Activated CD8-positive, alpha-beta memory T cell treated with anti-CD3 and anti-CD28 coated beads, Interleukin-2, amount 50 U/mL, for 1 hour (primary cell): ENCODE measurements at regions not wholly inside any gene's neighbourhood (a gene's known extent, or its start where the extent isn't known, plus 50 kb on each side); places are given as distances from the start of the nearest gene placed in this dataset.

Experiments used
- DNase-seq: peaks from one replicate; pipeline ENCODE4 v3.0.0-alpha.2; 2020; ENCODE audit errors: extremely low read depth

- DNase-seq = no peak
These were observed 188.4 kb upstream of the TSHZ2 start for GRCh38 chr20:52783769-52784168.

GRCh38 chr20:52780462-52780861, 191.7 kb upstream of the TSHZ2 start:
- no peak for DNase-seq

GRCh38 chr20:52779125-52779524, 193.0 kb upstream of the TSHZ2 start:
- no peak for DNase-seq

DNA sequence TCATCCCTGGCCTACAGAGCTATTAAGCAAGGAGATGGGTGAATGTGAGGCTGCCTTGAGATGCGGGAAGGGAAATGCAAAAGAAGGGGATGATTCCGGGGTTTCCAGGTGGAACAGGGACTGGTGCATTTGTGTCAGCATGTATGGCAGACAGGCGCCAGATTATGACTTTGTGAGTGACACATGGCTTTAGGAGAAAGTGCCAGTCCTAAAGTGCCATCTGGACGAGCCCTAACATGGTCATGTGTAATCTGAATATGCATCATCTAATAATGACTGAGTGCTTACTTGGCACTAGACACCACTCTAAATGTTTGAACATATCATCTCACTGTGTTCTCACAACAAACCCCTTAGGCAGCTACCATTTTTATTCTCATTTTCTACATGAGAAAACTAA, 195.0 kb upstream of the TSHZ2 start:
- no peak for DNase-seq

DNA sequence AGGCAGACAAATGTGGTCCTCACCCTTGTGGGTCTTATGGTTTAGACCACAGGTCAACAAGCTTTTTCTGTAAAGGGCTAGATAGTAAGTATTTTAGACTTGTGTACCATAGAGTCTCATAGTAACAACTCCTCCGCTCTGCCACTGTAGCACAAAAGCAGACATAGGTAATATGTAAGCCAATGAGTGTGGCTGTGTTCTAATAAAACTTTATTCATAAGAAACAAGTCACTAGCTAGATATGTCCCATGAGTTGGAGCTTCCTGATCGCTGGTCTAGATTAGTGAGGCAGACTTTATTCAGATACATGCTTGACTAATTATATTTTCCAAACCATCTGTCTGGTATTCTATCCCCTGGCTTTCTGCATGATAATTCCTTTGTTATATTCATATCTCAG, 196.4 kb upstream of the TSHZ2 start:
- DNase-seq = no peak

DNA sequence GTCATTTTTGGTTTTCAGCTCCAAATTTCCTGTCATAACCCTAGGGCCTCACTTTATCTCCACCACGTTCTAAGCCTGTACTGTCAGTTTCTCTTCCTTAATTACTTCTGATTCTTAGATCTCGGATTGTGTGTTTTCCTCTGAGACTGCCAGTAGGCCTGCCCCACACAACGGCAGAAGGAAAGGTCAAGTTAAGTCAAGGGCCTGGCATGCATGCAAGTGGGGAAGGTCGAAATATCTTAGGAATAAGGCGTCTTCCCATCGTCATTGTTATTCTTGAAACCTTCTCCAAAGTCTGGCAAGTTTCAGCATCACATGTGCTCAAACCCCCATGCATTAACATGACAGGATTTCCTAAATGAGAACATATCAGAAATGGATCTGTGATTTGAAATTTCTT, 203.5 kb upstream of the TSHZ2 start:
- DNase-seq = no peak

DNA sequence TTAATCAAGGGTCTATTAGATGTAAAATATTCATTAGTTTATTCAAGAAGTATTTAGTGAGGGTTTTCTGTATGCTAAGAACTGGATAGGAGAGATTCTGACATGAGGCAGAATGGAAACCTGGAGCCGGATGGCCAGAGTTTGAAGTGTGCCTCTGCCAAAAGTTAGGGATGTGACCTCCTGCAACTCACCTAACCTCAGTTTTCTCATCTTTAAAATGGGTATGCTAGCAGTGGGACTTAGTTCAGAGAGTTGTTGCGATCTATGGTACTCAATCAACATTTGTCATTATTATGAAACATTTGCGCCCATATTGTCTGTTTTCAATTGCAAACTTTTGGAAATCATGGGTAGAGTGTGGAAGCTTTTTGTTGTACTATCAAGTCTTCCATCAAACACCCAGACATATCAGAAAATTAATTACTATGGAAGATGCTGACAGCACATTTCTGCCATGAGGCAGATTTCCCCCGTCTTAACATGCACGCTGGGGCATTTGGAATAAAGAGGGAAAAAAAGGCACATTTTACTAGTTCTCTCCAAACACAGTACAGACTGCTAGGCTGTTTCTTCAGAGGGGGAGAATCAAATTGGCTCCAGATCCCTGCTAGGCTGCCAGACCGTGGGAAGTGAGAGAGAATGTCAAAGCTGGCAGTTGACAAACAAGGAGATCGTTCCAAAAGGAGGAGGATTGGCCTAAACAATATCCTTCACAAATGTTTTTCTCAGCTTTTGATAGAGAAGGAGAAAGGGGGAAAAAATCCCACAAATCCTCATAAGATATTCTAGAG, 205.3 kb upstream of the TSHZ2 start:
- DNase-seq = no peak

GRCh38 chr20:52763321-52763853, 208.8 kb upstream of the TSHZ2 start:
- DNase-seq = no peak

DNA sequence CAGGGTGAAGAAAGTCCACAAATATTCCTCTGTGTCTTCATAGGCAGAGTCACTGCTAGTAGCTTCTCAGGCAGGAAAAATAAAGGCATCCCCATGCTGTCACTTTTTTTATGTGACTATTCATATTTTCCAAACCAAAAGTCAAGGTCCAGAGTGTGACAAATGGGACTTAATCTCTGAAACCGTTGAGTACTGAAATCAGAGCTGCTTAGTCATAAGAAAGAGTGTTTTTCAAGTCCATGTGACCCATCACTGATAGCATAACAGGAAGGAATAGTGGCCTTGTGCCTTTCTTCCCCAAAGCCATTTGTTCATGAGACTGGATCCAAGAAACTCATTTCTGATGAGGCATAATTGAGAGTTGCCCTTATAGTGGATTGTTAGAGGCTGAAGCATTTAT, 210.3 kb upstream of the TSHZ2 start:
- DNase-seq = no peak

GRCh38 chr20:52760791-52761190, 211.4 kb upstream of the TSHZ2 start:
- no peak for DNase-seq

- no peak for DNase-seq
These were observed 214.7 kb upstream of the TSHZ2 start for GRCh38 chr20:52757411-52757810.

DNA sequence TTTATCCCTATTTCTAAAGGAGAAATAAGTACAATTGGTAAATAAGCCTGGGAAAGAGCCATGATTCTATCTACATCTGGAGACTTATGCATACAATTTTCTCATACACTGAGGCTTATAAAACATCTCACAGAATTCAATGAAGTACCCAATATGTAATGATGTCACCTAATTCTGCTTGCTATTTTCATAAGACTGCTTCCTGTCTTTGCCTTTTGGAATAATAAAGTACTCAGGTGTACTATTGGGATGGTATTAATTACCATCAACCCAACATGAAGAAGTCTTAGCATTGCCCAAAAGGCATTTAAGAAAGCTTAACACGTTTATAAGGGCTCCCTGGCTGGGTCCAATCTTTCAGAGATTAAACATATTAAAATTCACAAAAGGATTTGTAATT, 216.4 kb upstream of the TSHZ2 start:
- DNase-seq = no peak

- no peak for DNase-seq
These were observed 217.8 kb upstream of the TSHZ2 start for GRCh38 chr20:52754366-52754765.

- no peak for DNase-seq
These were observed 220.1 kb upstream of the TSHZ2 start for GRCh38 chr20:52752023-52752422.

GRCh38 chr20:52751571-52751970, 220.6 kb upstream of the TSHZ2 start:
- no peak for DNase-seq

- no peak for DNase-seq
These were observed 222.2 kb upstream of the TSHZ2 start for GRCh38 chr20:52749938-52750337.

DNA sequence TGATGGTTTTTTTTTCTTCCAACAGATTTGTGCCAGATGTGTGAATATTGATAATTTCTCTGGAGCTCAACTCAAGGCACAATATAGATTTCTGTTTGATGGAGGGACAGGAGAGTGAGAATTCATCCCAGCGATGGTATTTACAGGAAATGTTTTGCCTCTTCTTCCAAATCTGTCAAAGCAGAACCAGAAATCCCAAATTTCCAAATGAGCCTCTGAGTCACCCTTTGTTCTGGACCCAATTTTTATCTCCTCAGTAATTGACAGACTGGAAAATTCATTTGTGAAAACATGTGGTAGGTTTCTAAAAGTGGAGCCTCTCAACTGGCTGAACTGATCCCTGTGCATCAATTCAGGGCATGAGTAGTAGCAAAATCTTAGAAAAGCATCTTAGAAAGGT, 223.2 kb upstream of the TSHZ2 start:
- DNase-seq = no peak

DNA sequence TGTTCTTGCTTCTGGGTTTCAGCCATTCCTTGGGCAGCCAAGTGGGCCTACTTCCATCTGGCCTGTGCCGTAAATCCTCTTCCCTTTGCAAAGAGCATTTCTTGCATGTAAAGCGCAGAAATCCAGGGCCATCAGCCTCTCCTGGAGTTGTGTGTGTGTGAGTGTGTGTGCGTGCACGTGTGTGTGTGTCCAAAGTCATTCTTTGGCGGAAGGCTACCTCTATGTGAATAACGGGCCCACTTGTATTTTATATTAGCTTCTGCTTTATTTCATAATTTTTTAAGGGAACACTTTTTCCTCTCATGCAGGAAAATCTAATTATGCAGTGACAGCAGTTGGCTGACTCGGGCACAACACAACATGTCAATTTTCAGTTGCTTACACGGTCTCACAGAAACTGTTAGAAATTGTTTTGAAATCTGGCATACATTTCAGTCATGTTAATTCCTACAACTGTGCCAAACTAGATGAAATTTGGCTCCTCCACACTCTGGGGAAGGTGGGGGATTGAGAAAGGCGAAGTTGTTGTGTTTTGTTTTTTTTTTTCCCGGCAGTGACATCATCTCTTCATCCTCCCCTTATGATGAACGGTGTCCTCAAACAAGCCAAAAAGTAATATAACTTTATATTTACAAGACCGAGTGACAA, 223.7 kb upstream of the TSHZ2 start:
- DNase-seq = no peak

GRCh38 chr20:52747845-52748284, 224.3 kb upstream of the TSHZ2 start:
- no peak for DNase-seq

GRCh38 chr20:52746770-52747169, 225.4 kb upstream of the TSHZ2 start:
- no peak for DNase-seq

DNA sequence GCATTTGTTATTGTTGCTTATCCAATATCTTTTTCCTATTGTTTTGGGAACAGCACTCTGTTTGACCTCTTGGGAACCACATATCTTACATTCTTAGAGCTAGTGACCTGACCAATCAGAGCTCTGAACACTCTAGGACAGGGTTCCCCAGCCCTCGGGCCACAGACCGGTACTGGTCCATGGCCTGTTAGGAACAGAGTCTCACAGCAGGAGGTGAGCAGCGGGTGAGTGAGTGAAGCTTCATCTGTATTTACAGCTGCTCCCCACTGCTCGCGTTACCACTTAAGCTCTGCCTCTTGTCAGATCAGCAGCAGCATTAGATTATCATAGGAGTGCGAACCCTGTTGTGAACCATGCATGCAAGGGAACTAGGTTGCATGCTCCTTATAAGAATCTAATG, 226.0 kb upstream of the TSHZ2 start:
- no peak for DNase-seq

DNA sequence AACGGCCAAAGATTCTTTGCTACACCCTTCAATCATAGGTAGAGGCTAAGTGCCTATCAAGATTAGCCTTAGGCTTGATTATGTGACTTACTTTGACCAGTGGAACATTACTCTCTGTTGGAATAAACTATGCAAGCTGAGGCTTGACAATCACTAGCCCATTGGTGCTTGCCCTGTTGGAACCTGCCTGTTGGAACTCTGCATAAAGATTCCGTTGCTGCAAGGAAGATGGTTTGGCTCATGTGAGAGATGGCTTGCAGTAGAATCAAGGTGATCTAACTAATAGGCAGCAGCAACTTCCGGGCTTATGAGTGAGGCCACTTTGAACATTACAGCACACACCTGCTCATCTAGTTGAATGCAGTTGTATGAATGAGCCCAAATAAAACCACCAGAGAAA, 227.7 kb upstream of the TSHZ2 start:
- no peak for DNase-seq

DNA sequence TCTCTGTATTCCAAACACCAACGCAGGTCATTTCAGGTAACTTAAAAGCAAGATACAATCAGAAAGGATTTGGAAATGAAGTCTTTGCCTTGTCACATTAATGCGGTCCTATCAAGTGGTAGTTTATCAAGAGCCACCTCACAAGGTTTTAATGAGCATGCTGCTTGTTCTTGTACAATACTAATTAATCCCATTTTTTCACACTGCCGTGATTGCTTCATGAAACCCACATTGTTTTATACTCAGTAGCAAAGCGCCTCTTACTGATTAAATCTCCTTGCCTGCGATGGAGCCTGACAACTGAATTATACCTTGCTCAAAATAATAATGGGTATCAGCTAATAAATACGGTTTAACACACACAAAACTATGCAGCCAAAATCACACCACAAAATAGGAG, 234.1 kb upstream of the TSHZ2 start:
- DNase-seq = no peak
